Tibial nerve (tissue), 4 donors: ENCODE measurements at regions not wholly inside any gene's neighbourhood (a gene's known extent, or its start where the extent isn't known, plus 50 kb on each side); places are given as distances from the start of the nearest gene placed in this dataset.

ENCODE experiments used
- DNase-seq, 2 donors: peaks; one replicate each; pipeline ENCODE4 v3.0.0-alpha.2; 2019; ENCODE audit warnings: low spot score in 2 of 2
- H3K27ac ChIP-seq, 4 donors: fragments of 200-600 bp; sonication (generic) in 3 of 4; one replicate each; pipeline ENCODE4 v1.5.1; 2017 to 2019; ENCODE audit warnings: mild to moderate bottlenecking in 1 of 4
- H3K27me3 ChIP-seq, 2 donors: fragments of 200-600 bp; sonication (generic) in 1 of 2; one replicate each; pipeline versions ENCODE4 v1.5.1 to v1.6.0; 2017 to 2019
- H3K36me3 ChIP-seq, 3 donors: fragments of 200-600 bp; sonication (generic); one replicate each; pipeline ENCODE4 v1.5.1; 2018 to 2019
- H3K4me1 ChIP-seq, 4 donors: fragments of 200-600 bp; sonication (generic) in 3 of 4; one replicate each; pipeline ENCODE4 v1.5.1; 2017 to 2019
- H3K4me3 ChIP-seq, 4 donors: fragments of 200-600 bp; sonication (generic) in 3 of 4; one replicate each; pipeline ENCODE4 v1.5.1; 2017 to 2019; ENCODE audit warnings: mild to moderate bottlenecking in 1 of 4, moderate library complexity in 1 of 4
- H3K9me3 ChIP-seq, 4 donors: fragments of 200-600 bp; sonication (generic) in 3 of 4; one replicate each; pipeline ENCODE4 v1.5.1; 2017 to 2019
- CTCF ChIP-seq, 5 experiments: fragments of 200-600 bp in 3 of 5; fragments of 450-650 bp in 2 of 5; sonication (generic) in 3 of 5; IDR thresholded peaks; one replicate each; pipeline ENCODE4 v1.5.1; 2016 to 2019; ENCODE audit warnings: antibody characterized with exemption in 5 of 5, mild to moderate bottlenecking in 3 of 5, moderate library complexity in 2 of 5
- EP300 ChIP-seq, 2 donors: sonication (generic); formaldehyde crosslinking; IDR thresholded peaks; one replicate each; pipeline ENCODE4 v1.6.1; 2017; ENCODE audit warnings: antibody characterized with exemption in 2 of 2, mild to moderate bottlenecking in 1 of 2
- POLR2A ChIP-seq, 2 donors: fragments of 450-650 bp; IDR thresholded peaks; one replicate each; pipeline ENCODE4 v1.6.1; 2017; ENCODE audit warnings: antibody characterized with exemption in 2 of 2, mild to moderate bottlenecking in 2 of 2, moderate library complexity in 2 of 2
- WGBS, 2 donors: methylation state at CpG; one replicate each; pipeline ENCODE4 v1.1.5; 2018; 5-methylcytosine and 5-hydroxymethylcytosine counted together

GRCh38 chr5:29378104-29378503 lies 1815.4 kb upstream of the CDH6 start:
- no peaks in the 10 kb centered on the region for H3K27me3 ChIP-seq
- H3K36me3 ChIP-seq: no peaks in the 10 kb centered on the region
- H3K4me3 ChIP-seq: no peak overlapping the region
- 71 to 73% methylated on average over 5 of the region's 5 CpGs for WGBS, 2 donors
- H3K4me1 ChIP-seq: no peaks in the 10 kb centered on the region
- TF ChIP-seq POLR2A (IDR thresholded peaks at IDR 0.05): no peak
- TF ChIP-seq CTCF (IDR thresholded peaks at IDR 0.05): no peak
- TF ChIP-seq EP300 (IDR thresholded peaks at IDR 0.05): no peak
- H3K27ac ChIP-seq: no peak overlapping the region
- H3K9me3 ChIP-seq: no peaks in the 10 kb centered on the region
- DNase-seq: no peak

GRCh38 chr5:29370248-29370647 lies 1823.2 kb upstream of the CDH6 start:
- WGBS, 2 donors: 84 to 87% methylated on average over 5 of the region's 5 CpGs
- H3K9me3 ChIP-seq: no peaks in the 10 kb centered on the region
- no peaks in the 10 kb centered on the region for H3K27me3 ChIP-seq
- H3K36me3 ChIP-seq: no peaks in the 10 kb centered on the region
- no peak overlapping the region for H3K4me3 ChIP-seq
- no peak for TF ChIP-seq CTCF (IDR thresholded peaks at IDR 0.05)
- TF ChIP-seq POLR2A (IDR thresholded peaks at IDR 0.05): no peak
- no peak for TF ChIP-seq EP300 (IDR thresholded peaks at IDR 0.05)
- H3K4me1 ChIP-seq: no peaks in the 10 kb centered on the region
- DNase-seq: no peak
- H3K27ac ChIP-seq: no peak overlapping the region

GRCh38 chr5:29367176-29367833 lies 1826.2 kb upstream of the CDH6 start:
- TF ChIP-seq POLR2A (IDR thresholded peaks at IDR 0.05): no peak
- TF ChIP-seq CTCF (IDR thresholded peaks at IDR 0.05): peak in 1 of 5 experiments; percentile 21
- no peaks in the 10 kb centered on the region for H3K9me3 ChIP-seq
- WGBS, 2 donors: 36 to 37% methylated on average over 5 of the region's 5 CpGs
- H3K27me3 ChIP-seq: no peaks in the 10 kb centered on the region
- H3K27ac ChIP-seq: no peak overlapping the region
- DNase-seq: no peak
- no peak overlapping the region for H3K4me3 ChIP-seq
- H3K4me1 ChIP-seq: no peaks in the 10 kb centered on the region
- no peaks in the 10 kb centered on the region for H3K36me3 ChIP-seq

GRCh38 chr5:29351170-29351569 lies 1842.3 kb upstream of the CDH6 start:
- no peaks in the 10 kb centered on the region for H3K9me3 ChIP-seq
- no peak for TF ChIP-seq EP300 (IDR thresholded peaks at IDR 0.05)
- no peak for TF ChIP-seq POLR2A (IDR thresholded peaks at IDR 0.05)
- no peak for TF ChIP-seq CTCF (IDR thresholded peaks at IDR 0.05)
- no peak for DNase-seq
- 86 to 93% methylated on average over 3 of the region's 3 CpGs for WGBS, 2 donors
- H3K27me3 ChIP-seq: no peaks in the 10 kb centered on the region
- no peaks in the 10 kb centered on the region for H3K4me1 ChIP-seq
- no peak overlapping the region for H3K4me3 ChIP-seq
- no peaks in the 10 kb centered on the region for H3K36me3 ChIP-seq
- H3K27ac ChIP-seq: no peak overlapping the region

- 79 to 83% methylated on average over 2 of the region's 2 CpGs for WGBS, 2 donors
- no peaks in the 10 kb centered on the region for H3K4me1 ChIP-seq
- H3K9me3 ChIP-seq: no peaks in the 10 kb centered on the region
- no peak overlapping the region for H3K27ac ChIP-seq
- H3K4me3 ChIP-seq: no peak overlapping the region
- TF ChIP-seq EP300 (IDR thresholded peaks at IDR 0.05): no peak
- no peaks in the 10 kb centered on the region for H3K27me3 ChIP-seq
- H3K36me3 ChIP-seq: no peaks in the 10 kb centered on the region
- no peak for DNase-seq
These were observed 1856.5 kb upstream of the CDH6 start for GRCh38 chr5:29337030-29337429.

- no peaks in the 10 kb centered on the region for H3K9me3 ChIP-seq
- no peak for DNase-seq
- H3K36me3 ChIP-seq: no peaks in the 10 kb centered on the region
- H3K4me1 ChIP-seq: no peaks in the 10 kb centered on the region
- H3K27ac ChIP-seq: no peak overlapping the region
- no peak for TF ChIP-seq POLR2A (IDR thresholded peaks at IDR 0.05)
- TF ChIP-seq CTCF (IDR thresholded peaks at IDR 0.05): no peak
- TF ChIP-seq EP300 (IDR thresholded peaks at IDR 0.05): no peak
- no peaks in the 10 kb centered on the region for H3K27me3 ChIP-seq
- no peak overlapping the region for H3K4me3 ChIP-seq
These were observed 1871.9 kb upstream of the CDH6 start for GRCh38 chr5:29321591-29321990.
